Right atrium auricular region (tissue), 2 donors: ENCODE measurements at regions not wholly inside any gene's neighbourhood (a gene's known extent, or its start where the extent isn't known, plus 50 kb on each side); places are given as distances from the start of the nearest gene placed in this dataset.
"Not testable (repeated sequence)": the region's sequence is repeated elsewhere in the genome, so short reads cannot be mapped to it uniquely, and the experiment has no call there.

ENCODE experiments used
- DNase-seq: peaks from one replicate; pipeline ENCODE4 v3.0.0-alpha.2; 2019; ENCODE audit warnings: low spot score
- H3K27ac ChIP-seq, 2 donors: fragments of 200-600 bp; sonication (generic); 1 replicate in 1 of 2; 2 replicates in 1 of 2; pipeline ENCODE4 v1.5.1; 2016 to 2019
- H3K27me3 ChIP-seq, 2 donors: fragments of 200-600 bp; sonication (generic); one replicate each; pipeline versions ENCODE4 v1.5.1 to v1.6.0; 2017 to 2019
- H3K36me3 ChIP-seq: fragments of 200-600 bp; sonication (generic); one replicate; pipeline ENCODE4 v1.5.1; 2016
- H3K4me1 ChIP-seq, 2 donors: fragments of 200-600 bp; sonication (generic); one replicate each; pipeline versions ENCODE4 v1.5.1 to v1.6.0; 2017 to 2019
- H3K4me3 ChIP-seq, 2 donors: fragments of 200-600 bp; sonication (generic); 1 replicate in 1 of 2; 2 replicates in 1 of 2; pipeline ENCODE4 v1.5.1; 2017 to 2019; ENCODE audit warnings: mild to moderate bottlenecking in 1 of 2, moderate library complexity in 1 of 2
- H3K9me3 ChIP-seq, 2 donors: fragments of 200-600 bp; sonication (generic); one replicate each; pipeline ENCODE4 v1.5.1; 2019
- CTCF ChIP-seq, 2 donors: fragments of 200-600 bp; sonication (generic); IDR thresholded peaks; one replicate each; pipeline ENCODE4 v1.5.1; 2019; ENCODE audit warnings: antibody characterized with exemption in 2 of 2

- H3K27me3 ChIP-seq = no peaks in the 10 kb centered on the region
- H3K4me3 ChIP-seq = no peak overlapping the region
- no peaks in the 10 kb centered on the region for H3K9me3 ChIP-seq
- TF ChIP-seq CTCF (IDR thresholded peaks at IDR 0.05) = no peak
- H3K36me3 ChIP-seq = no peaks in the 10 kb centered on the region
- no peak for DNase-seq
- no peak overlapping the region for H3K27ac ChIP-seq
- no peaks in the 10 kb centered on the region for H3K4me1 ChIP-seq
These were observed 340.6 kb downstream of the SRGAP2C start for GRCh38 chr1:121525355-121525754.

GRCh38 chr1:121528958-121529357 lies 344.2 kb downstream of the SRGAP2C start:
- not testable (repeated sequence) for H3K27ac ChIP-seq, H3K27me3 ChIP-seq, H3K4me1 ChIP-seq, H3K4me3 ChIP-seq, H3K9me3 ChIP-seq, DNase-seq, H3K36me3 ChIP-seq

GRCh38 chr1:121530026-121530425 lies 345.3 kb downstream of the SRGAP2C start:
- not testable (repeated sequence) for H3K27me3 ChIP-seq, H3K4me1 ChIP-seq, DNase-seq, H3K27ac ChIP-seq, H3K36me3 ChIP-seq, H3K4me3 ChIP-seq, H3K9me3 ChIP-seq

GRCh38 chr1:121531747-121532146 lies 347.0 kb downstream of the SRGAP2C start:
- not testable (repeated sequence) for H3K9me3 ChIP-seq, H3K36me3 ChIP-seq, H3K4me1 ChIP-seq, H3K4me3 ChIP-seq, H3K27me3 ChIP-seq, H3K27ac ChIP-seq, DNase-seq

GRCh38 chr1:121538148-121538547 lies 353.4 kb downstream of the SRGAP2C start:
- not testable (repeated sequence) for H3K27ac ChIP-seq, H3K9me3 ChIP-seq, H3K4me3 ChIP-seq, H3K27me3 ChIP-seq, DNase-seq, H3K36me3 ChIP-seq, H3K4me1 ChIP-seq

GRCh38 chr1:121538943-121539575 lies 354.3 kb downstream of the SRGAP2C start:
- DNase-seq = no peak
- Histone ChIP-seq H3K27me3 (no peaks in the 10 kb centered on the region), H3K27ac (no peak overlapping the region), H3K4me1 (no peaks in the 10 kb centered on the region), H3K36me3 (no peaks in the 10 kb centered on the region), H3K4me3 (no peak overlapping the region), H3K9me3 (no peaks in the 10 kb centered on the region)
- TF ChIP-seq CTCF (IDR thresholded peaks at IDR 0.05) = no peak

GRCh38 chr1:121543988-121544387 lies 359.2 kb downstream of the SRGAP2C start:
- not testable (repeated sequence) for DNase-seq, H3K27me3 ChIP-seq, H3K36me3 ChIP-seq, H3K4me1 ChIP-seq, H3K27ac ChIP-seq, H3K4me3 ChIP-seq, H3K9me3 ChIP-seq

GRCh38 chr1:121544500-121544899 lies 359.7 kb downstream of the SRGAP2C start:
- Histone ChIP-seq H3K9me3 (no peaks in the 10 kb centered on the region), H3K4me3 (no peak overlapping the region), H3K27ac (no peak overlapping the region)

GRCh38 chr1:121545899-121546298 lies 361.1 kb downstream of the SRGAP2C start:
- DNase-seq, H3K27me3 ChIP-seq, H3K36me3 ChIP-seq: not testable (repeated sequence)

More at GRCh38 chr1:121544500-121544899, 359.7 kb downstream of the SRGAP2C start:
- TF ChIP-seq CTCF (IDR thresholded peaks at IDR 0.05) = no peak
- Histone ChIP-seq H3K36me3 (no peaks in the 10 kb centered on the region), H3K4me1 (no peaks in the 10 kb centered on the region), H3K27me3 (no peaks in the 10 kb centered on the region)
- DNase-seq = no peak

More at GRCh38 chr1:121545899-121546298, 361.1 kb downstream of the SRGAP2C start:
- not testable (repeated sequence) for H3K27ac ChIP-seq, H3K9me3 ChIP-seq, H3K4me1 ChIP-seq, H3K4me3 ChIP-seq
